AG09309 (cell line): ENCODE measurements at regions not wholly inside any gene's neighbourhood (a gene's known extent, or its start where the extent isn't known, plus 50 kb on each side); places are given as distances from the start of the nearest gene placed in this dataset.
A peak's percentile ranks its signal among the peaks of the same experiment; 100 is the strongest.
"Not testable (repeated sequence)": the region's sequence is repeated elsewhere in the genome, so short reads cannot be mapped to it uniquely, and the experiment has no call there.

ENCODE experiments used
- DNase-seq: peaks from one replicate; pipeline ENCODE4 v3.0.0-alpha.2; 2010; ENCODE audit warnings: low read depth
- H3K4me3 ChIP-seq: 2 replicates; pipeline ENCODE4 v1.5.1; 2011; ENCODE audit warnings: mild to moderate bottlenecking, low read depth, low read length, moderate library complexity; ENCODE audit not compliant: control insufficient read depth
- CTCF ChIP-seq: IDR thresholded peaks from 2 replicates; pipeline ENCODE4 v1.5.1; 2011; ENCODE audit warnings: mild to moderate bottlenecking, low read depth, low read length, inconsistent platforms; ENCODE audit not compliant: insufficient read depth, control insufficient read depth; ENCODE audit errors: missing control alignments

GRCh38 chr6:157753291-157753690 is 69.8 kb upstream of the SNX9 start:
- H3K4me3 ChIP-seq: no peak overlapping the region
- DNase-seq: no peak
- TF ChIP-seq CTCF: no peak

- not testable (repeated sequence) for DNase-seq, H3K4me3 ChIP-seq
Observed at GRCh38 chr6:157753801-157754200, 69.2 kb upstream of the SNX9 start.

GRCh38 chr6:157754351-157754750 is 68.7 kb upstream of the SNX9 start:
- H3K4me3 ChIP-seq: no peak overlapping the region
- no peak for TF ChIP-seq CTCF
- no peak for DNase-seq

GRCh38 chr6:157755032-157755745 is 67.9 kb upstream of the SNX9 start:
- H3K4me3 ChIP-seq: no peak overlapping the region
- DNase-seq: no peak
- no peak for TF ChIP-seq CTCF

GRCh38 chr6:157755746-157756411 is 67.2 kb upstream of the SNX9 start:
- DNase-seq: no peak
- H3K4me3 ChIP-seq: no peak overlapping the region
- no peak for TF ChIP-seq CTCF

- DNase-seq: peak; percentile 52
- TF ChIP-seq CTCF: peak; percentile 85
- H3K4me3 ChIP-seq: no peak overlapping the region
Observed at GRCh38 chr6:157756708-157757429, 66.2 kb upstream of the SNX9 start.
